LNCaP clone FGC (cell line): ENCODE measurements at regions not wholly inside any gene's neighbourhood (a gene's known extent, or its start where the extent isn't known, plus 50 kb on each side); places are given as distances from the start of the nearest gene placed in this dataset.
"Not testable (repeated sequence)": the region's sequence is repeated elsewhere in the genome, so short reads cannot be mapped to it uniquely, and the experiment has no call there.

Source experiments
- DNase-seq: peaks from one replicate; pipeline ENCODE4 v3.0.0-alpha.2; 2011; ENCODE audit warnings: low read depth
- H3K4me3 ChIP-seq: 2 replicates; pipeline ENCODE4 v1.5.1; 2011; ENCODE audit warnings: mild to moderate bottlenecking, low read depth, low read length, control low read depth
- CTCF ChIP-seq: IDR thresholded peaks from 2 replicates; pipeline ENCODE4 v1.5.1; 2012; ENCODE audit warnings: mild to moderate bottlenecking; ENCODE audit not compliant: control insufficient read depth, insufficient read depth; ENCODE audit errors: extremely low read depth

- TF ChIP-seq CTCF = no peak
- H3K4me3 ChIP-seq = no peak overlapping the region
- no peak for DNase-seq
Observed at GRCh38 chr2:236915186-236915585, 170.5 kb upstream of the COPS8 start.

- no peak for TF ChIP-seq CTCF
- no peak for DNase-seq
- H3K4me3 ChIP-seq = no peak overlapping the region
Observed at GRCh38 chr2:236915726-236916125, 170.0 kb upstream of the COPS8 start.

- no peak for DNase-seq
- no peak for TF ChIP-seq CTCF
- H3K4me3 ChIP-seq = no peak overlapping the region
Observed at GRCh38 chr2:236916181-236916580, 169.5 kb upstream of the COPS8 start.

GRCh38 chr2:236916651-236917050 is 169.0 kb upstream of the COPS8 start:
- H3K4me3 ChIP-seq = no peak overlapping the region
- no peak for DNase-seq
- TF ChIP-seq CTCF = no peak

- H3K4me3 ChIP-seq = no peak overlapping the region
- no peak for DNase-seq
- TF ChIP-seq CTCF = no peak
Observed at GRCh38 chr2:236917164-236917563, 168.5 kb upstream of the COPS8 start.

- no peak for DNase-seq
- no peak for TF ChIP-seq CTCF
- no peak overlapping the region for H3K4me3 ChIP-seq
Observed at GRCh38 chr2:236918545-236918944, 167.1 kb upstream of the COPS8 start.

- TF ChIP-seq CTCF = no peak
- no peak for DNase-seq
- no peak overlapping the region for H3K4me3 ChIP-seq
Observed at GRCh38 chr2:236919209-236919608, 166.5 kb upstream of the COPS8 start.

- DNase-seq, H3K4me3 ChIP-seq: not testable (repeated sequence)
Observed at GRCh38 chr2:236919801-236920379, 165.8 kb upstream of the COPS8 start.
